Testis (tissue), 2 donors: ENCODE measurements at regions not wholly inside any gene's neighbourhood (a gene's known extent, or its start where the extent isn't known, plus 50 kb on each side); places are given as distances from the start of the nearest gene placed in this dataset.

Experiments used
- POLR2A ChIP-seq: fragments of 450-650 bp; IDR thresholded peaks from one replicate; pipeline ENCODE4 v1.6.1; 2017; ENCODE audit warnings: antibody characterized with exemption, mild to moderate bottlenecking, moderate library complexity
- TF ChIP-seq, protein P1 (sequence below), 3 experiments: fragments of 450-650 bp in 2 of 3; fragments of 200-600 bp in 1 of 3; sonication (generic) in 1 of 3; IDR thresholded peaks; one replicate each; pipeline ENCODE4 v1.5.1; 2016 to 2019; ENCODE audit warnings: antibody characterized with exemption in 3 of 3, mild to moderate bottlenecking in 2 of 3, moderate library complexity in 1 of 3

DNA sequence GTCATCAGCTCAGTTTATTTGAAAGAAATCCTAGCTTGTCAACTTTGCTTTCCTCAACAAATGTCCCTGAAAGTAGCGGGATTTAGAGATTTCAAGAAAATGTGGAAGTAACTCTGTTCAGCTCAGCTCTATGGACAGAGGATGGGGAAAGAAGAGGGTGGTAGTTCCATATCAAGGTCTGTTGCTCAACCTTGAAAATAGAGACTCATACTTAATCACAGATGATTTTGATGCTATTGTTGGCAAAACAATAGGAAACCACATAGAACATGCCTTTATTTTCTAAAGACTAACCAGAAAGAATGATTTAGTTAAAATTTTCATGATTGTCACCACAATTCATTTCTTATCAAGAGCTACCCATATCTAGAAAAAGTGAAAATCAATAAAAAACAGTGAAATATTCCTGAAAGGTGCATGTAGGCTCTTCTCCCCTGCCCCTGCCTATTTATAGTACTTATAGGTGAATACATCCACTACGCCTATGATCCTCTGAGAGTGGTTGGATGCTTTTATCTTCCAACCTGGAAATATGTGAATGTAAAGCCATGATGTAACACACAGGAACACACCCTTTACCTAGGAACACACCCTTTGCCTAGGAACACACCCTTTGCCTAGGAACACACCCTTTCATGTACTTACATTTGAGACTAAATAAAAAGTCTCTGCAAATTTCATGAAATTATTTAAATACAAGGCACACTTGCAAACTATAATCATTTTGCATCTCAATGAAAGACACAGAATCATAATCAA lies 65.8 kb downstream of the ETAA1 start:
- TF ChIP-seq, protein P1, sequence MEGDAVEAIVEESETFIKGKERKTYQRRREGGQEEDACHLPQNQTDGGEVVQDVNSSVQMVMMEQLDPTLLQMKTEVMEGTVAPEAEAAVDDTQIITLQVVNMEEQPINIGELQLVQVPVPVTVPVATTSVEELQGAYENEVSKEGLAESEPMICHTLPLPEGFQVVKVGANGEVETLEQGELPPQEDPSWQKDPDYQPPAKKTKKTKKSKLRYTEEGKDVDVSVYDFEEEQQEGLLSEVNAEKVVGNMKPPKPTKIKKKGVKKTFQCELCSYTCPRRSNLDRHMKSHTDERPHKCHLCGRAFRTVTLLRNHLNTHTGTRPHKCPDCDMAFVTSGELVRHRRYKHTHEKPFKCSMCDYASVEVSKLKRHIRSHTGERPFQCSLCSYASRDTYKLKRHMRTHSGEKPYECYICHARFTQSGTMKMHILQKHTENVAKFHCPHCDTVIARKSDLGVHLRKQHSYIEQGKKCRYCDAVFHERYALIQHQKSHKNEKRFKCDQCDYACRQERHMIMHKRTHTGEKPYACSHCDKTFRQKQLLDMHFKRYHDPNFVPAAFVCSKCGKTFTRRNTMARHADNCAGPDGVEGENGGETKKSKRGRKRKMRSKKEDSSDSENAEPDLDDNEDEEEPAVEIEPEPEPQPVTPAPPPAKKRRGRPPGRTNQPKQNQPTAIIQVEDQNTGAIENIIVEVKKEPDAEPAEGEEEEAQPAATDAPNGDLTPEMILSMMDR (IDR thresholded peaks at IDR 0.05) = no peak
- TF ChIP-seq POLR2A = no peak
